ENCODE measurements at regions not wholly inside any gene's neighbourhood (a gene's known extent, or its start where the extent isn't known, plus 50 kb on each side); places are given as distances from the start of the nearest gene placed in this dataset.
A peak's percentile ranks its signal among the peaks of the same experiment; 100 is the strongest.

DNA sequence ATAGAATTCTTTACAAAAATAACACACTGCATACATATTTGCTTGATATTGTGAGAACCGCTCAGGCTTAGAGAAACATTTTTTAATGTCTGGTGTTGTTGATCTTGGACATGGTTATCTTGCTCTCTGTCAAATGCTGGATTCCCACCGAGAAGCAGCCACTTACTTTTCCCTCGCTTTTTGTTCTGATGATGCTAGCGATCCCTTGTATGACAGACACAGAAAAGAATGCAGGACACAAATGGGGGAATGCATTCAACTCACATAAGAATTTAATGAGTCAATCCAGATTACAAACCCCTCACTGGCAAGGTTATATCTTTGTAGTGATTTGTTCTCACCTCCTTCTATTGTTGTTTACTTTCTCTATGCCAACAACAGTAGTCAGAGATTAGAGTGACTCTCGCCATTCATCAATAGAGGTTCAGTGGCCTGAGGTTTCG is 76.8 kb upstream of the AKT3 start:
- ChIA-PET CTCF (interaction anchor here (1.0 kb wide), 1 partner anchor 25 kb away, joined by 3 read pairs; no protein-coding TSS in a partner anchor), POLR2A (no interaction called here)
- Histone ChIP-seq H3K27ac (ENCODE audit: low read depth in 2 of 2, low read length in 1 of 2) (peak overlapping the region; percentile 30 to 88; a peak in 3 of 4 replicates), H3K9ac (peak overlapping the region; percentile 62; the same call in 1 of the 2 replicates), H3K27me3 (ENCODE audit: insufficient read depth) (no peaks in the 10 kb centered on the region), H3K4me2 (peak overlapping the region; percentile 60), H3K4me1 (ENCODE audit: control insufficient read depth in 1 of 2, insufficient read depth in 2 of 2, low read depth in 1 of 2, low read length in 1 of 2) (peaks cover 0 to 33% of the 10 kb centered on the region in 2 experiments; a peak in 2 of 4 replicates), H3K36me3 (replicated peaks in 1 of 2; ENCODE audit: control insufficient read depth in 1 of 2, insufficient read depth in 2 of 2, low read length in 1 of 2) (no peaks in the 10 kb centered on the region), H3K9me3 (no peaks in the 10 kb centered on the region), H3F3A (replicated peaks; ENCODE audit: insufficient read depth) (peaks cover 20% of the 10 kb centered on the region), H3K4me3 (ENCODE audit: low read depth in 2 of 2, low read length in 1 of 2) (peak overlapping the region in 1 of 2 experiments; percentile 4; a peak in 1 of 4 replicates), H3K79me2 (ENCODE audit: insufficient read depth) (no peaks in the 10 kb centered on the region), H4K20me1 (ENCODE audit: insufficient read depth) (no peaks in the 10 kb centered on the region), H2AFZ (ENCODE audit: low read depth) (peak overlapping the region; percentile 72; the same call in 1 of the 2 replicates), H3K9me2 (no peaks in the 10 kb centered on the region)
- no peak for DNase-seq
- 19% methylated on average over 6 of the region's 6 CpGs for WGBS (ENCODE audit: low lambda C conversion rate)
- TF ChIP-seq RXRA (IDR thresholded peaks at IDR 0.05; ENCODE audit: borderline replicate concordance, low read depth) (peak; percentile 57; the same call in 1 of the 2 replicates), RFX5 (IDR thresholded peaks at IDR 0.05; ENCODE audit: low read length) (no peak), GABPA (IDR thresholded peaks at IDR 0.05; ENCODE audit: low read depth) (no peak), MEF2A (IDR thresholded peaks at IDR 0.05; ENCODE audit: borderline replicate concordance, low read depth) (no peak), FOXM1 (IDR thresholded peaks at IDR 0.05; ENCODE audit: low read depth) (peak; percentile 62; the same call in 1 of the 2 replicates), FOXJ3 (CRISPR knock-in tag; IDR thresholded peaks at IDR 0.05) (no peak), MXI1 (IDR thresholded peaks at IDR 0.05; ENCODE audit: low read depth, low read length) (no peak), TCF12 (IDR thresholded peaks at IDR 0.05) (peak; percentile 87), ELF1 (IDR thresholded peaks at IDR 0.05) (no peak), NRF1 (IDR thresholded peaks at IDR 0.05; ENCODE audit: low read depth, low read length) (no peak), EP300 (IDR thresholded peaks at IDR 0.05; ENCODE audit: borderline replicate concordance in 1 of 2, low read depth in 1 of 2, low read length in 1 of 2) (peak in 1 of 2 experiments; percentile 73; a peak in 2 of 4 replicates), GATA2 (CRISPR knock-in tag; IDR thresholded peaks at IDR 0.05) (no peak), CHD2 (IDR thresholded peaks at IDR 0.05; ENCODE audit: low read length, partially characterized antibody) (no peak), JUND (IDR thresholded peaks at IDR 0.05) (peak; percentile 95), POLR2AphosphoS5 (IDR thresholded peaks at IDR 0.05; ENCODE audit: low read depth, low read length) (peak; percentile 54; the same call in 1 of the 2 replicates), TEAD4 (IDR thresholded peaks at IDR 0.05; ENCODE audit: borderline replicate concordance, insufficient read depth) (peak; percentile 93), SIN3A (IDR thresholded peaks at IDR 0.05; ENCODE audit: borderline replicate concordance, low read depth, low read length) (no peak), FOSL2 (IDR thresholded peaks at IDR 0.05; ENCODE audit: borderline replicate concordance, low read depth) (peak; percentile 92), SMC3 (IDR thresholded peaks at IDR 0.05; ENCODE audit: low read depth, low read length) (no peak), EZH2phosphoT487 (IDR thresholded peaks at IDR 0.05; ENCODE audit: borderline replicate concordance, low read depth) (no peak), TAF1 (IDR thresholded peaks at IDR 0.05; ENCODE audit: borderline replicate concordance, low read depth, low read length) (no peak), YY1 (IDR thresholded peaks at IDR 0.05; ENCODE audit: low read depth) (no peak)
- TF ChIP-seq, protein P1, sequence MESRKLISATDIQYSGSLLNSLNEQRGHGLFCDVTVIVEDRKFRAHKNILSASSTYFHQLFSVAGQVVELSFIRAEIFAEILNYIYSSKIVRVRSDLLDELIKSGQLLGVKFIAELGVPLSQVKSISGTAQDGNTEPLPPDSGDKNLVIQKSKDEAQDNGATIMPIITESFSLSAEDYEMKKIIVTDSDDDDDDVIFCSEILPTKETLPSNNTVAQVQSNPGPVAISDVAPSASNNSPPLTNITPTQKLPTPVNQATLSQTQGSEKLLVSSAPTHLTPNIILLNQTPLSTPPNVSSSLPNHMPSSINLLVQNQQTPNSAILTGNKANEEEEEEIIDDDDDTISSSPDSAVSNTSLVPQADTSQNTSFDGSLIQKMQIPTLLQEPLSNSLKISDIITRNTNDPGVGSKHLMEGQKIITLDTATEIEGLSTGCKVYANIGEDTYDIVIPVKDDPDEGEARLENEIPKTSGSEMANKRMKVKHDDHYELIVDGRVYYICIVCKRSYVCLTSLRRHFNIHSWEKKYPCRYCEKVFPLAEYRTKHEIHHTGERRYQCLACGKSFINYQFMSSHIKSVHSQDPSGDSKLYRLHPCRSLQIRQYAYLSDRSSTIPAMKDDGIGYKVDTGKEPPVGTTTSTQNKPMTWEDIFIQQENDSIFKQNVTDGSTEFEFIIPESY (IDR thresholded peaks at IDR 0.05; ENCODE audit: borderline replicate concordance, low read depth): no peak
- TF ChIP-seq, protein P2, sequence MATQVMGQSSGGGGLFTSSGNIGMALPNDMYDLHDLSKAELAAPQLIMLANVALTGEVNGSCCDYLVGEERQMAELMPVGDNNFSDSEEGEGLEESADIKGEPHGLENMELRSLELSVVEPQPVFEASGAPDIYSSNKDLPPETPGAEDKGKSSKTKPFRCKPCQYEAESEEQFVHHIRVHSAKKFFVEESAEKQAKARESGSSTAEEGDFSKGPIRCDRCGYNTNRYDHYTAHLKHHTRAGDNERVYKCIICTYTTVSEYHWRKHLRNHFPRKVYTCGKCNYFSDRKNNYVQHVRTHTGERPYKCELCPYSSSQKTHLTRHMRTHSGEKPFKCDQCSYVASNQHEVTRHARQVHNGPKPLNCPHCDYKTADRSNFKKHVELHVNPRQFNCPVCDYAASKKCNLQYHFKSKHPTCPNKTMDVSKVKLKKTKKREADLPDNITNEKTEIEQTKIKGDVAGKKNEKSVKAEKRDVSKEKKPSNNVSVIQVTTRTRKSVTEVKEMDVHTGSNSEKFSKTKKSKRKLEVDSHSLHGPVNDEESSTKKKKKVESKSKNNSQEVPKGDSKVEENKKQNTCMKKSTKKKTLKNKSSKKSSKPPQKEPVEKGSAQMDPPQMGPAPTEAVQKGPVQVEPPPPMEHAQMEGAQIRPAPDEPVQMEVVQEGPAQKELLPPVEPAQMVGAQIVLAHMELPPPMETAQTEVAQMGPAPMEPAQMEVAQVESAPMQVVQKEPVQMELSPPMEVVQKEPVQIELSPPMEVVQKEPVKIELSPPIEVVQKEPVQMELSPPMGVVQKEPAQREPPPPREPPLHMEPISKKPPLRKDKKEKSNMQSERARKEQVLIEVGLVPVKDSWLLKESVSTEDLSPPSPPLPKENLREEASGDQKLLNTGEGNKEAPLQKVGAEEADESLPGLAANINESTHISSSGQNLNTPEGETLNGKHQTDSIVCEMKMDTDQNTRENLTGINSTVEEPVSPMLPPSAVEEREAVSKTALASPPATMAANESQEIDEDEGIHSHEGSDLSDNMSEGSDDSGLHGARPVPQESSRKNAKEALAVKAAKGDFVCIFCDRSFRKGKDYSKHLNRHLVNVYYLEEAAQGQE (IDR thresholded peaks at IDR 0.05; ENCODE audit: low read depth, low read length): no peak
- TF ChIP-seq, protein P3, sequence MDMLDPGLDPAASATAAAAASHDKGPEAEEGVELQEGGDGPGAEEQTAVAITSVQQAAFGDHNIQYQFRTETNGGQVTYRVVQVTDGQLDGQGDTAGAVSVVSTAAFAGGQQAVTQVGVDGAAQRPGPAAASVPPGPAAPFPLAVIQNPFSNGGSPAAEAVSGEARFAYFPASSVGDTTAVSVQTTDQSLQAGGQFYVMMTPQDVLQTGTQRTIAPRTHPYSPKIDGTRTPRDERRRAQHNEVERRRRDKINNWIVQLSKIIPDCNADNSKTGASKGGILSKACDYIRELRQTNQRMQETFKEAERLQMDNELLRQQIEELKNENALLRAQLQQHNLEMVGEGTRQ (IDR thresholded peaks at IDR 0.05; ENCODE audit: borderline replicate concordance, low read depth, low read length): no peak
- TF ChIP-seq, protein P4, sequence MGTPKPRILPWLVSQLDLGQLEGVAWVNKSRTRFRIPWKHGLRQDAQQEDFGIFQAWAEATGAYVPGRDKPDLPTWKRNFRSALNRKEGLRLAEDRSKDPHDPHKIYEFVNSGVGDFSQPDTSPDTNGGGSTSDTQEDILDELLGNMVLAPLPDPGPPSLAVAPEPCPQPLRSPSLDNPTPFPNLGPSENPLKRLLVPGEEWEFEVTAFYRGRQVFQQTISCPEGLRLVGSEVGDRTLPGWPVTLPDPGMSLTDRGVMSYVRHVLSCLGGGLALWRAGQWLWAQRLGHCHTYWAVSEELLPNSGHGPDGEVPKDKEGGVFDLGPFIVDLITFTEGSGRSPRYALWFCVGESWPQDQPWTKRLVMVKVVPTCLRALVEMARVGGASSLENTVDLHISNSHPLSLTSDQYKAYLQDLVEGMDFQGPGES (IDR thresholded peaks at IDR 0.05; ENCODE audit: low read depth, low read length): no peak
